ENCODE measurements at regions not wholly inside any gene's neighbourhood (a gene's known extent, or its start where the extent isn't known, plus 50 kb on each side); places are given as distances from the start of the nearest gene placed in this dataset.

DNA sequence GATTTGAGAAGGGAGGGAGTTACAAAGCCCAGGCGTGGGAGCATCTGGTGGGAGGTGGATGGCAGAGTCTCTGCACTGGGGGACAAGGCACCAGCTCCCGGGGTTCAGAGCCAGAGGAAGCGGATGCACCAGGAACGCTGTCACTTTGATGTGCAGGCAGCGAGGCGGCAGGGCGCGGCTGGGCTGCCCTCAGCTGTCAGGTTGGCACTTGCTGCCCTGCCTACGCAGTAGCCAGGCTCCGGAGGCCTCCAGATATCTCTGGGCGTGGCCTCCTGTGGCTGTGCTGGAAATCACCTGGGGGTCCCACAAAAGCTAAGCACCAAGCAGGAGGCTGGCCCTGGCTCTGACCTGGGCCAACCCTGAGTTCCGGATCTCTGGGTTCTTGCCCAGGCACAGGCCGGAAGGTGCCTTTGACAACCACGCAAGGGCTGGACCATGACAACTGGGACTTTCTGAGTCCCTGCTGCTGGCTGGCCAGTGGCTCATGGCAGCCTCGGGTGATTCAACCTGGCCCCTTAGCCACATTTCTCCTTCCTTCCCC lies 62.1 kb upstream of the MAP1LC3B2 start:
- no peak for TF ChIP-seq POLR2A (IDR thresholded peaks at IDR 0.05)
- TF ChIP-seq, protein P1, sequence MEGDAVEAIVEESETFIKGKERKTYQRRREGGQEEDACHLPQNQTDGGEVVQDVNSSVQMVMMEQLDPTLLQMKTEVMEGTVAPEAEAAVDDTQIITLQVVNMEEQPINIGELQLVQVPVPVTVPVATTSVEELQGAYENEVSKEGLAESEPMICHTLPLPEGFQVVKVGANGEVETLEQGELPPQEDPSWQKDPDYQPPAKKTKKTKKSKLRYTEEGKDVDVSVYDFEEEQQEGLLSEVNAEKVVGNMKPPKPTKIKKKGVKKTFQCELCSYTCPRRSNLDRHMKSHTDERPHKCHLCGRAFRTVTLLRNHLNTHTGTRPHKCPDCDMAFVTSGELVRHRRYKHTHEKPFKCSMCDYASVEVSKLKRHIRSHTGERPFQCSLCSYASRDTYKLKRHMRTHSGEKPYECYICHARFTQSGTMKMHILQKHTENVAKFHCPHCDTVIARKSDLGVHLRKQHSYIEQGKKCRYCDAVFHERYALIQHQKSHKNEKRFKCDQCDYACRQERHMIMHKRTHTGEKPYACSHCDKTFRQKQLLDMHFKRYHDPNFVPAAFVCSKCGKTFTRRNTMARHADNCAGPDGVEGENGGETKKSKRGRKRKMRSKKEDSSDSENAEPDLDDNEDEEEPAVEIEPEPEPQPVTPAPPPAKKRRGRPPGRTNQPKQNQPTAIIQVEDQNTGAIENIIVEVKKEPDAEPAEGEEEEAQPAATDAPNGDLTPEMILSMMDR (IDR thresholded peaks at IDR 0.05) = no peak

All from upper lobe of left lung (tissue), 4 donors.